A549 (cell line): ENCODE measurements at regions not wholly inside any gene's neighbourhood (a gene's known extent, or its start where the extent isn't known, plus 50 kb on each side); places are given as distances from the start of the nearest gene placed in this dataset.

ENCODE experiments used
- ATAC-seq, 2 experiments: fragments of 200-7000 bp in 1 of 2; fragments of >200 bp in 1 of 2; cut with Nextera tagmentation in 1 of 2; cut with Tn5 transposase in 1 of 2; 3 replicates each; pipeline versions ENCODE4 v1.8.0 to v1.9.1; 2018 to 2020; ENCODE audit warnings: mild to moderate bottlenecking in 1 of 2, moderate library complexity in 1 of 2
- CTCF ChIA-PET: fragments of 300-600 bp; sonication (Branson Sonifier 250); formaldehyde crosslinking; extraction: SDS; loops from one replicate; lab custom pipeline; 2021; ENCODE audit warnings: antibody characterized with exemption, inconsistent platforms; lab: Yijun Ruan, JAX
- POLR2A ChIA-PET: fragments of 350-600 bp; formaldehyde crosslinking; extraction: SDS; loops from one replicate; lab custom pipeline; 2021; ENCODE audit warnings: antibody characterized with exemption, inconsistent platforms; lab: Yijun Ruan, JAX
- DNase-seq, 2 experiments: peaks; one replicate each; pipeline versions ENCODE4 v3.0.0 to v3.0.0-alpha.2; 2011 to 2016; ENCODE audit warnings: low read depth in 1 of 2, low spot score in 1 of 2
- FAIRE-seq: peaks from 2 replicates; lab custom pipeline; 2011; peaks lifted over from hg19 to GRCh38; lab: Jason Lieb, UNC
- H3K27ac ChIP-seq, 2 experiments: fragments of >200 bp; sonication (Bioruptor Twin); formaldehyde crosslinking; 3 replicates each; pipeline ENCODE4 v1.5.1; 2016 to 2017
- H3K4me1 ChIP-seq: fragments of >200 bp; sonication (Bioruptor Twin); formaldehyde crosslinking; 3 replicates; pipeline ENCODE4 v1.6.1; 2016
- H3K4me2 ChIP-seq: fragments of >200 bp; sonication (Bioruptor Twin); formaldehyde crosslinking; 3 replicates; pipeline ENCODE4 v1.6.1; 2016
- H3K4me3 ChIP-seq: fragments of >200 bp; sonication (Bioruptor Twin); formaldehyde crosslinking; 3 replicates; pipeline ENCODE4 v1.5.1; 2016
- H3K9me3 ChIP-seq: fragments of >200 bp; sonication (Bioruptor Twin); formaldehyde crosslinking; 3 replicates; pipeline ENCODE4 v1.6.1; 2016
- CBX2 ChIP-seq: fragments of 200-600 bp; sonication (generic); IDR thresholded peaks from 2 replicates; pipeline ENCODE4 v1.6.1; 2016; ENCODE audit warnings: low read depth, mild to moderate bottlenecking, borderline replicate concordance
- CBX8 ChIP-seq: fragments of 200-600 bp; sonication (generic); IDR thresholded peaks from 2 replicates; pipeline ENCODE4 v1.6.1; 2016
- CEBPB ChIP-seq, 2 experiments: fragments of >200 bp in 1 of 2; sonication (Bioruptor Twin) in 1 of 2; formaldehyde crosslinking in 1 of 2; IDR thresholded peaks; 2 replicates each; pipeline ENCODE4 v1.6.1; 2012 to 2016
- CHD2 ChIP-seq: fragments of 150-350 bp; IDR thresholded peaks from 2 replicates; pipeline ENCODE4 v1.6.1; 2014; ENCODE audit warnings: low read length; ENCODE audit not compliant: partially characterized antibody
- EHF ChIP-seq: fragments of 250-450 bp; sonication (Bioruptor Pico); IDR thresholded peaks from 2 replicates; pipeline ENCODE4 v1.5.0; 2020; ENCODE audit warnings: mild to moderate bottlenecking
- EP300 ChIP-seq, 2 experiments: fragments of >200 bp; sonication (Bioruptor Twin); formaldehyde crosslinking; IDR thresholded peaks; 2 replicates in 1 of 2; 3 replicates in 1 of 2; pipeline ENCODE4 v1.6.1; 2016 to 2017
- FOSL2 ChIP-seq, 2 experiments: fragments of 450-650 bp in 1 of 2; fragments of >200 bp in 1 of 2; sonication (Bioruptor Twin) in 1 of 2; formaldehyde crosslinking; IDR thresholded peaks; 2 replicates each; pipeline versions ENCODE4 v1.5.0 to v1.6.1; 2016 to 2020; ENCODE audit warnings: mild to moderate bottlenecking in 1 of 2, moderate library complexity in 1 of 2
- GATA3 ChIP-seq: IDR thresholded peaks from 2 replicates; pipeline ENCODE4 v1.6.1; 2012; ENCODE audit warnings: borderline replicate concordance
- HOXB5 ChIP-seq: fragments of 250-450 bp; sonication (Bioruptor Pico); IDR thresholded peaks from 2 replicates; pipeline ENCODE4 v1.5.0; 2020; ENCODE audit warnings: mild to moderate bottlenecking, moderate library complexity
- JUN ChIP-seq, 2 experiments: fragments of >200 bp; sonication (Bioruptor Twin); formaldehyde crosslinking; IDR thresholded peaks; 2 replicates in 1 of 2; 3 replicates in 1 of 2; pipeline ENCODE4 v1.6.1; 2016 to 2017
- JUNB ChIP-seq: fragments of >200 bp; sonication (Bioruptor Twin); formaldehyde crosslinking; IDR thresholded peaks from 2 replicates; pipeline ENCODE4 v1.6.1; 2016
- MAFK ChIP-seq: fragments of 450-650 bp; IDR thresholded peaks from 2 replicates; pipeline ENCODE4 v1.6.1; 2014; ENCODE audit not compliant: partially characterized antibody
- MAZ ChIP-seq: fragments of 150-350 bp; IDR thresholded peaks from 2 replicates; pipeline ENCODE4 v1.6.1; 2014; ENCODE audit warnings: antibody characterized with exemption, low read depth, low read length, borderline replicate concordance
- NR3C1 ChIP-seq: fragments of >200 bp; sonication (Bioruptor Twin); formaldehyde crosslinking; IDR thresholded peaks from 3 replicates; pipeline ENCODE4 v1.6.1; 2017
- POLR2AphosphoS2 ChIP-seq: conservative IDR thresholded peaks from 2 replicates; pipeline ENCODE4 v1.6.1; 2012; ENCODE audit warnings: low read length, improper control_type of control experiment, inconsistent platforms
- RAD21 ChIP-seq, 2 experiments: fragments of >200 bp in 1 of 2; sonication (Bioruptor Twin) in 1 of 2; formaldehyde crosslinking in 1 of 2; IDR thresholded peaks in 1 of 2; conservative IDR thresholded peaks in 1 of 2; 2 replicates in 1 of 2; 3 replicates in 1 of 2; pipeline ENCODE4 v1.6.1; 2012 to 2018; ENCODE audit warnings: inconsistent platforms in 1 of 2
- RARB ChIP-seq: fragments of 250-450 bp; sonication (Bioruptor Pico); IDR thresholded peaks from 2 replicates; pipeline ENCODE4 v1.8.0; 2021; ENCODE audit warnings: mild to moderate bottlenecking, moderate library complexity
- SREBF2 ChIP-seq: fragments of 450-650 bp; IDR thresholded peaks from 2 replicates; pipeline ENCODE4 v1.6.1; 2014; ENCODE audit warnings: mild to moderate bottlenecking, moderate library complexity
- TP53 ChIP-seq: fragments of 250-450 bp; sonication (Bioruptor Pico); IDR thresholded peaks from 2 replicates; pipeline ENCODE4 v1.5.0; 2021; ENCODE audit warnings: mild to moderate bottlenecking, moderate library complexity
- ZSCAN20 ChIP-seq: fragments of 250-450 bp; sonication (Bioruptor Pico); IDR thresholded peaks from 2 replicates; pipeline ENCODE4 v1.8.0; 2022; ENCODE audit warnings: mild to moderate bottlenecking, moderate library complexity
- WGBS: methylation state at CpG from one replicate; pipeline ENCODE4 v1.1.6; 2017; ENCODE audit errors: missing lambda C conversion rate; 5-methylcytosine and 5-hydroxymethylcytosine counted together
- TF ChIP-seq, protein P1 (sequence below): fragments of 450-650 bp; IDR thresholded peaks from 2 replicates; pipeline ENCODE4 v1.6.1; 2014; ENCODE audit warnings: antibody characterized with exemption
- TF ChIP-seq, protein P2 (sequence below): fragments of >200 bp; sonication (Bioruptor Twin); formaldehyde crosslinking; IDR thresholded peaks from 2 replicates; pipeline ENCODE4 v1.6.1; 2016
- TF ChIP-seq, protein P3 (sequence below): IDR thresholded peaks from 2 replicates; pipeline ENCODE4 v1.6.1; 2012
- TF ChIP-seq, protein P4 (sequence below): fragments of 250-450 bp; sonication (Bioruptor Pico); IDR thresholded peaks from 2 replicates; pipeline ENCODE4 v1.5.0; 2020; ENCODE audit warnings: low read depth, mild to moderate bottlenecking, moderate library complexity
- TF ChIP-seq, protein P5 (sequence below): IDR thresholded peaks from 2 replicates; pipeline ENCODE4 v1.6.1; 2012
- TF ChIP-seq, protein P6 (sequence below): fragments of >200 bp; sonication (Bioruptor Twin); formaldehyde crosslinking; IDR thresholded peaks from 3 replicates; pipeline ENCODE4 v1.6.1; 2016

DNA sequence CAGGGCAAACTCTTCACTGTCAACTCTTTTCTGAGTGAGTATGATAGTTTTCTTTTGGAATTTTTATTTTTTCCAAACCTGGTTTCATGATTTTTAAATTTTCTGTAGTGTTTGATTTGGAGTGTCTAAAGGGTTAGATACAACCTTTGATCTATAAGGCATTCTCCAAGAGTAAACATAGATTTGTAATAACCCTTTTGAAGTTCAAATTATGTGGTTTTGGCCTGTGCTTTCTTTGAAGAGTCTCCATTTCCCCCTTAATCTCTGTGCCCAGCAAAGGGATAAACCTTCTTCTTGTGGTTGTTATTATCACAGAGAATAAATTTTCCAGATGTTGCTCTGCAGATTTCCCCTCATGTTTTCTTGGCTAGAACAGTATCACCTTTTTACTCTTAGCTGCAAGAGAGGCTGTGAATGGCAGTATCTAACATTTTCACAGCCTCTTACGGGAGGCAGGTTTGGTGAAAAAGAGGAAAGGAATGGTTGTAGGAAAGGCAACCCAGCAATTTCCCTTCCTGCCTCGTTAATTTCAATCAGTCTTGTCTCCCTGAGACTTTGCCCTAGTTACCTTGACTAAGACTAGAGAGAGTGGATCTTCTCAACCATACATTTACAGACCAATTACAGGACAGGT is 83.3 kb upstream of the AKIRIN2 start:
- ChIA-PET CTCF (no interaction called here), POLR2A (no interaction called here)
- Histone ChIP-seq H3K27ac (no peak overlapping the region), H3K4me2 (no peak overlapping the region), H3K9me3 (no peaks in the 10 kb centered on the region), H3K4me1 (peaks cover 20% of the 10 kb centered on the region), H3K4me3 (no peak overlapping the region)
- FAIRE-seq (no peak), DNase-seq (no peak), ATAC-seq (no peak)
- TF ChIP-seq GATA3 (no peak), EP300 (IDR thresholded peaks at IDR 0.05) (no peak), HOXB5 (CRISPR knock-in tag) (no peak), JUN (IDR thresholded peaks at IDR 0.05) (no peak), ZSCAN20 (CRISPR knock-in tag) (no peak), NR3C1 (no peak), TP53 (CRISPR knock-in tag) (no peak), FOSL2 (IDR thresholded peaks at IDR 0.05) (no peak), FOSL2 (CRISPR knock-in tag; IDR thresholded peaks at IDR 0.05) (no peak), MAFK (no peak), MAZ (no peak)
- TF ChIP-seq, protein P1, sequence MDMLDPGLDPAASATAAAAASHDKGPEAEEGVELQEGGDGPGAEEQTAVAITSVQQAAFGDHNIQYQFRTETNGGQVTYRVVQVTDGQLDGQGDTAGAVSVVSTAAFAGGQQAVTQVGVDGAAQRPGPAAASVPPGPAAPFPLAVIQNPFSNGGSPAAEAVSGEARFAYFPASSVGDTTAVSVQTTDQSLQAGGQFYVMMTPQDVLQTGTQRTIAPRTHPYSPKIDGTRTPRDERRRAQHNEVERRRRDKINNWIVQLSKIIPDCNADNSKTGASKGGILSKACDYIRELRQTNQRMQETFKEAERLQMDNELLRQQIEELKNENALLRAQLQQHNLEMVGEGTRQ, result no peak
- TF ChIP-seq, protein P2, sequence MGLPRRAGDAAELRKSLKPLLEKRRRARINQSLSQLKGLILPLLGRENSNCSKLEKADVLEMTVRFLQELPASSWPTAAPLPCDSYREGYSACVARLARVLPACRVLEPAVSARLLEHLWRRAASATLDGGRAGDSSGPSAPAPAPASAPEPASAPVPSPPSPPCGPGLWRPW, result no peak
- TF ChIP-seq, protein P3, sequence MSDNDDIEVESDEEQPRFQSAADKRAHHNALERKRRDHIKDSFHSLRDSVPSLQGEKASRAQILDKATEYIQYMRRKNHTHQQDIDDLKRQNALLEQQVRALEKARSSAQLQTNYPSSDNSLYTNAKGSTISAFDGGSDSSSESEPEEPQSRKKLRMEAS, result no peak
- WGBS, result 83% methylated on average over 2 of the region's 2 CpGs

DNA sequence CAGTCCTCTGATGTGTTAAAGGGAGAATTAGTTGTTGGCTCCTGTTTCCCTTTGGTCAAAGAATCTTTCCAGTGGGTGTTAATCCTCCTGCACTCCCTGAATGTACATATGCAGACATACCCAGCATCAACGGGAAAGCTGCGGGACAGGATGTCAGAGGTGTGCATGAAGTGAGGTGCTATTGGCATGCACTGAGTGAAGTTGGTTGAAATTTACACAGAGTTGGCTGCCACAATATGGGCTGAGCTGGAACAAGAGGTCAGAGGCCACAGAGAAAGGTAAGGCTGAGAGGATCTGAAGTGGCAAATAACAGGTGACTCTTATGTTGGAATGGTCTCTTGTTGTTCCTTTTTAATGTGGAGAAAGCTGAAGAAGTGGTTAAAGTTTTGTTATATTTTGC is 82.7 kb upstream of the AKIRIN2 start:
- Histone ChIP-seq H3K9me3 (no peaks in the 10 kb centered on the region), H3K27ac (no peak overlapping the region), H3K4me2 (no peak overlapping the region), H3K4me3 (no peak overlapping the region), H3K4me1 (peaks cover 15% of the 10 kb centered on the region)
- DNase-seq, result no peak
- ChIA-PET POLR2A (no interaction called here), CTCF (interaction anchor here (0.6 to 1.1 kb wide), 3 partner anchors 10 to 16 kb away, joined by 3 read pairs; no protein-coding TSS in a partner anchor)
- WGBS, result 82% methylated on average over 2 of the region's 2 CpGs
- no peak for TF ChIP-seq SREBF2
- TF ChIP-seq JUNB, result no peak
- no peak for TF ChIP-seq ZSCAN20 (CRISPR knock-in tag)
- TF ChIP-seq RAD21 (conservative IDR thresholded peaks at IDR 0.05 in 1 of 2, IDR thresholded peaks at IDR 0.05 in 1 of 2), result no peak
- TF ChIP-seq, protein P4, sequence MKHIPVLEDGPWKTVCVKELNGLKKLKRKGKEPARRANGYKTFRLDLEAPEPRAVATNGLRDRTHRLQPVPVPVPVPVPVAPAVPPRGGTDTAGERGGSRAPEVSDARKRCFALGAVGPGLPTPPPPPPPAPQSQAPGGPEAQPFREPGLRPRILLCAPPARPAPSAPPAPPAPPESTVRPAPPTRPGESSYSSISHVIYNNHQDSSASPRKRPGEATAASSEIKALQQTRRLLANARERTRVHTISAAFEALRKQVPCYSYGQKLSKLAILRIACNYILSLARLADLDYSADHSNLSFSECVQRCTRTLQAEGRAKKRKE (CRISPR knock-in tag), result no peak
- no peak for TF ChIP-seq CEBPB (IDR thresholded peaks at IDR 0.05)
- TF ChIP-seq CBX8, result no peak
- TF ChIP-seq, protein P2, result no peak
- TF ChIP-seq POLR2AphosphoS2, result no peak
- no peak for TF ChIP-seq CBX2
- no peak for TF ChIP-seq RARB
- TF ChIP-seq MAFK, result no peak
- TF ChIP-seq EHF (CRISPR knock-in tag), result no peak
- TF ChIP-seq, protein P5, sequence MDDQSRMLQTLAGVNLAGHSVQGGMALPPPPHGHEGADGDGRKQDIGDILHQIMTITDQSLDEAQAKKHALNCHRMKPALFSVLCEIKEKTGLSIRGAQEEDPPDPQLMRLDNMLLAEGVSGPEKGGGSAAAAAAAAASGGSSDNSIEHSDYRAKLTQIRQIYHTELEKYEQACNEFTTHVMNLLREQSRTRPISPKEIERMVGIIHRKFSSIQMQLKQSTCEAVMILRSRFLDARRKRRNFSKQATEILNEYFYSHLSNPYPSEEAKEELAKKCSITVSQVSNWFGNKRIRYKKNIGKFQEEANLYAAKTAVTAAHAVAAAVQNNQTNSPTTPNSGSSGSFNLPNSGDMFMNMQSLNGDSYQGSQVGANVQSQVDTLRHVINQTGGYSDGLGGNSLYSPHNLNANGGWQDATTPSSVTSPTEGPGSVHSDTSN, result no peak
- TF ChIP-seq NR3C1, result no peak
- TF ChIP-seq FOSL2 (IDR thresholded peaks at IDR 0.05), result no peak
- TF ChIP-seq FOSL2 (CRISPR knock-in tag; IDR thresholded peaks at IDR 0.05), result no peak
- no peak for TF ChIP-seq CHD2
- TF ChIP-seq EP300 (IDR thresholded peaks at IDR 0.05), result no peak
- TF ChIP-seq, protein P1, result no peak
- TF ChIP-seq, protein P6, sequence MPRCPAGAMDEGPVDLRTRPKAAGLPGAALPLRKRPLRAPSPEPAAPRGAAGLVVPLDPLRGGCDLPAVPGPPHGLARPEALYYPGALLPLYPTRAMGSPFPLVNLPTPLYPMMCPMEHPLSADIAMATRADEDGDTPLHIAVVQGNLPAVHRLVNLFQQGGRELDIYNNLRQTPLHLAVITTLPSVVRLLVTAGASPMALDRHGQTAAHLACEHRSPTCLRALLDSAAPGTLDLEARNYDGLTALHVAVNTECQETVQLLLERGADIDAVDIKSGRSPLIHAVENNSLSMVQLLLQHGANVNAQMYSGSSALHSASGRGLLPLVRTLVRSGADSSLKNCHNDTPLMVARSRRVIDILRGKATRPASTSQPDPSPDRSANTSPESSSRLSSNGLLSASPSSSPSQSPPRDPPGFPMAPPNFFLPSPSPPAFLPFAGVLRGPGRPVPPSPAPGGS, result no peak
- no peak for ATAC-seq
- no peak for FAIRE-seq
